GM21515 (cell line): ENCODE measurements at regions not wholly inside any gene's neighbourhood (a gene's known extent, or its start where the extent isn't known, plus 50 kb on each side); places are given as distances from the start of the nearest gene placed in this dataset.

ENCODE experiments used
- ATAC-seq: cut with Tn5 transposase; IDR thresholded peaks from one replicate; pipeline ENCODE4 v1.9.1; 2021; ENCODE audit not compliant: unreplicated experiment

DNA sequence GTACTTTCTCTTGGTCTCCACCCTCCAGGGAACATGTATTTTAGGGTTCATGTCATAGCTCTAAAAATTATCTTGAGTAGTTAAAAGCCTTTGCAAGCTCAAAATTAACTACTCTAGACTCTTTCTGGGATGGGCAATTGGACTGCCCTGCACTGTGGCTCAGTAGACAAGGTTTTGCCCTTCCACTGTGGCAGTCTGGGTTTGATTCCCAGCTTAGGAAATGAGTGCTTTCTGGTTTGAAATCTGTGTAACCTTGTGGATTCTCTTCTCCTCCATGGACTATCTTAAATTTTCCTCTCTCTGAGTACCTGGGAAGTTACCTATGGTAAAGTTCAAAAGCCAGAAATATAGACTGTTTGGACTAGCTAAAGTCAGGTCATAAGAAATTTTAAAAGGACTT is 94.6 kb upstream of the UST start:
- ATAC-seq, result no peak

DNA sequence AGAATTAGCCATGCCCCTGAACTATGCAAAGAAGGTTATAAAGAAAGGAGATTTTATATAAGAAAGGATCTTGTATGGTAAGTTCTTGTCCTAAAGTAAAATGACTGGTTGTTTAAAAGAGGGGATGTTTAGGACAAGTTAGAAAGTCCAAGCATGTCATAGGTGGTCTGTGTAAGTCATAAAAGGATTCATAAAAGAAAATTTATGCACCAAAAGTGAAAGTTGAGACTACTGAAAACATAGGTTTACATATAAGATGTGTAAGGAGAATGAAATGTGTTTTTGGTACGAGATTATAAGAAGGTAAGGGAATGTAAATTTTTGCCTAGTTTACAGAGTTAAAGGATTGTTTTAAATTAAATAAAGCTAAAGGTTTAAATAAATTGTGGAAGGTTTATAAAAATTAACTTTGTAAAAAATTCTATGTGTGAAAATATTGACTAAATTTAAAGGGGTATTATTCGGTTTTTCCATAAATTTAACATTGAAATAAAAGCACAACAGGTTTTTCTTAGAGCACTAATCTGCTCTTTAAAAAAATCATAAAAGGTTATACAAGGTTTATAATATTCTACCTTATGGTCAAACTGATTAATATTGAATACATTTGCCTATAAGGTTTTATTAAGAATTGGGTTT is 93.6 kb upstream of the UST start:
- ATAC-seq, result no peak

DNA sequence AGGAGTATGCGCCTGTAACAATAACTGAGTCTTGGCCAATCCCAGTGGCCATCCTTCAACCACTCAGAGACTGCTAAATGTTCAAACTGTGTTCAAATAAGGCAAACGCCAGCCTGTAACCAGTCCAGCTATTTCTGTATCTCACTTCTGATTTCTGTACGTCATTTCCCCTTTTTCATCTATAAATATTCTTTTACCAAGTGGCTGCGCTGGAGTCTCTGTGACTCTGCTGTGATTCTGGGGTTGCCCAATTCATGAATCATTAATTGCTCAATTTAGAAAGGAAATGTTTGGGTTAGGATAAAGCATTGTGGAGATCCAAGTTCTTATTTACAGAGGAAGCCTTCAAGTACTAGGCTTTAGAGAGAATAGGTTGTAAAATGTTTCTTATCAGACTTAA is 89.8 kb upstream of the UST start:
- no peak for ATAC-seq

DNA sequence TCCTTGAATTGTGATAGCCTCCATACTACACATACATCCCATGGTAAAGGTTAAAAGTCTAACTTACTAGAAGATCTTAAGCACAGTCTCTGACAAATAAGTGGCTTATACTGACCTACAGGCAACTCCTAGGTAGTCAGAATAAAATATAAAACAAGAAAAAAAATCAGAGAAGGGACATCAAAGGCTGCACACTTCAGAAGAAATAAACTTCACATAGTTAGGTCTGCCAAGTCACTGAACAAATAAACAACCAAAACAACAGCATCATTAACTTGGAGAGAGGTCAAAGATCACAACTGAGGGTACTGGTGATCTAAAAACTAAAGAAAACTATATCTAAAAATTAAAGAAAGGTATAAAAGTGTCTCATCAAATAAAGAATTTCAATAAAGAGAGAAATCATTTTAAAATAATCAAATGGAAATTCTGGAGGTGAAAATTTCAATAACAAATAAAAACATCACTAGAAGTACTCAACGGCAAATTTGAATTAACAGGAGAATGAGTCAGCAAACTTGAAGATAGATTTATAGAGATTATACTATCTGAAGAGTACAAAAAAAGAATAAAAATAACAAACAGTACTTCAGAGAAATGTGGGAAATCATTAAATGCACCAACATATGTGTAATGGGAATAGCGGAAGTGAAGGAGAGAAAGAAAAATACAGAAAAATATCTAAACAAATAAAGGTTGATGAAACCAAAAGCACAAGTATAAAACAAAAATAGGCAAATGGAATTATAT is 88.0 kb upstream of the UST start:
- ATAC-seq, result no peak

DNA sequence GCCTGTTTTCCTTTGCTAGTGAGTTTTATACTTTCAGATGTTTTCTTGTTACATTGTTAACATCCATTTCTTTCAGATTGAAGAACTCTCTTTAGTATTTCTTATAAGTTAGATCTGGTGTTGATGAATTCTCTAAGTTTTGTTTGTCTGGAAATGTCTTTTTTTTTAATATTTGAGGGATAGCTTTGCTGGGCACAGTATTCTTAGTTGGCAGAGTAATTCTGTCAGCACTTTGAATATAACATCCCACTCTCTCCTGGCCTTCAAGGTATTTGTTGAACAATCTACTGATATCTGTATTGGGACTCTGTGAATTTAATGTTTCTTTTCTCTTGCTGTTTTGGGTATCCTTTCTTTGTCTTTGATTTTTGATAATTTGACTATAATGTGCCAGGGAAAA is 79.4 kb upstream of the UST start:
- no peak for ATAC-seq

DNA sequence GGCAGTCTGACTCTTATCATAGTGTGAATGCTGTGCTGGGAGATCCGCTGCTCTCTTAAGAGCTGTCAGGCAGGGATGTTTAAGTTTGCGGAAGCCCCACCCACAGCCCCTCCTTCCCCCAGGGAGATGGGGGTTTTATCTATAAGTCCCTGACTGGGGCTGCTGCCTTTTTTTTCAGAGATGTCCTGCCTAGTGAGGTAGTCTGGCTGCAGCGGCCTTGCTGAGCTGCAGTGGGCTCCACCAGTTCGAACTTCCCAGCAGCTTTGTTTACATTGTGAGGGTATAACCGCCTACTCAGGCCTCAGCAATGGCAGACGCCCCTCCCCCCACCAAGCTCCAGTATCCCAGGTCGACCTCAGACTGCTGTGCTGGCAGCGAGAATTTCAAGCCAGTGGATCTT is 75.7 kb upstream of the UST start:
- no peak for ATAC-seq

DNA sequence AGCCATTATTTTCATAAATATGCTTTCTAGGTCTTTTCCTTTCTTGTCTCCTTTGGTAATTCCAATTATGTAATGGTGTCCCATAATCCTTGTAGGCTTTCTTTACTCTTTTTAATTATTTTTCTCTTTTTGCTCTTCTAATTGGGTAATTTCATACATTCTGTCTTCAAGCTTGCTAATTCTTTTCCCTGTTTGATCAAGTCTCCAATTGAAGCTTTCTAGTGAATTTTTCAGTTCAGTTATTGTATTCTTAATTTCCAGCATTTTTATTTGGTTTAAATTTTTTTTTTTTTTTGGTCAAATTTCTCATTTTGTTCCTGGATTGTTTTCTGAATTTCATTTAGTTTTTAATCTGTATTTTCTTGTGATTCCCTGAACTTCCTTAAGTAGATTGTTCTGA is 74.9 kb upstream of the UST start:
- no peak for ATAC-seq

DNA sequence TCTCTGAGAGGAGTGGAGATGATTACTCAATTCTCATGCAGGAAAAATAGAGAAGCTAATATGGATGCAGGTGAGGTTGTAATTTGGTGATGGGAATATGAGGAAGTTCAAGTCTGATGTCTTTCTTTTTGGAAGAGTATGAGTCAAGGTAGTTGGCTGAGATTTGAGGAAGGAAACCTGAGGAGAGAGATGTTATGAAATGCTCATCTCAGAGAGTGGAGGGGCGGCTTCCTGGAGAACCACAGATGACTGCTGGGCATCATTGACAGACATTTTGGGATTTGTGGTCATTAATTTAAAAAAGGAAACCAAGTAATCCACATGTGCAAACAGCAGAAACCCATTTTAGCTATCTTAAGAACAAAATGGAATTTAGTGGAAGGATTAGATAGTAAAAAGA is 72.5 kb upstream of the UST start:
- ATAC-seq, result no peak

DNA sequence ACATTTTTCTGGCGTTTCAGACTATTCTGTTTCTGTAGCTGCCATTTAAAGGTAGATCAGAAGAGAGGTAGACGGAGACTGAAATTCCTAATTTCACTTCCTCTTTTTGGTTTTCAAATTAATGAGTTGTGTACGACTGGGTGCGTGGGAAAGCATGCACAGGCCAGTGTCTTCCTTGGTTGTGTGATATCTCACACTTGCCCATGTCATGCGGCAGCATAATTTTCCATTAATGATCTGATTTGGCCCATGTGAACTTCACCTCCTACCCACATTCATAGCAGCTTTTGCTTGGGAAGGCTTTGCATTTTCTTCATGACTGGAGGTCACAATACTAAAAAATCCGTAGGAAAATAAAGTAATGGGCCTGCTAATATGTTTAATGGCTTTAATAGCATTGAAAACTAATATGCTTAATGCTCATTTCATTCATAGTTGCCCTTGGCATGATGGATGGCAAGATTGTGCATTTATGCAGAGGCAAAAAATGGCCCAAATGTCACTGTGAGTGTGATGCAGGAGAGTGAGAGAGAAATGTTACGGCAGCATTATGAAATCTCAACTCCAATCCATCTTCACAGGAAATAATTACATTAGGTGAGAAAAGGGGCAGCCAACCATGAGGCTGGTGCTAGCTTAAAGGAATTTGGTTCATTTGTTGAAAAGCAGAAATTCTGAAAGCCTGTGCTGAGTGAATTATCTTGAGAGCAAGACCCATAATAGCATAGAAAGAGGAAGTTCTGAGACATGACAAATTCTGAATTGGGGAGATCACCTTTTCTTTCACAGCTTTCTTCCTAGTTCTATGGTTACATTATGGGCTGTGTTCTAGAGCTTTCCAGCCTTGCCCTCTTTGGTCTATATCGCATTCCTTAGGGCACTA is 69.0 kb upstream of the UST start:
- peak; percentile 88 for ATAC-seq

DNA sequence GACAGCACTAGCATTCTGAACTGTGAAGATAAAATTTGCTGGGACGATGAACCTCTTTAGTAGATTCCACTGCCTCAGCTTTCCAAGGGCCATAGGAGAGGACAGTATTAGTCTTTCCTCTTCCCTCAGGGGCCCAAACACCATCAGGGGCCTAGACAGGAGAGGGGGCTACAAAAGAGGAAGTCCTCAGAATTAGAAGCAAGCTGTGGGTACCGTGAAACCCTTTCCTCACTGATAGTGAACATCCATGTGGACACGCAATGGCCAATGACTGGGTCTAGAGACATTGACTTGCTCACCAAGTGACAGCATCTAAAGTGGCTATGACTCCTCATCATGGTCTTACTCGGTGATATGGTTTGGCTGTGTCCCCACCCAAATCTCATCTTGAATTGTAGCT is 68.1 kb upstream of the UST start:
- no peak for ATAC-seq

DNA sequence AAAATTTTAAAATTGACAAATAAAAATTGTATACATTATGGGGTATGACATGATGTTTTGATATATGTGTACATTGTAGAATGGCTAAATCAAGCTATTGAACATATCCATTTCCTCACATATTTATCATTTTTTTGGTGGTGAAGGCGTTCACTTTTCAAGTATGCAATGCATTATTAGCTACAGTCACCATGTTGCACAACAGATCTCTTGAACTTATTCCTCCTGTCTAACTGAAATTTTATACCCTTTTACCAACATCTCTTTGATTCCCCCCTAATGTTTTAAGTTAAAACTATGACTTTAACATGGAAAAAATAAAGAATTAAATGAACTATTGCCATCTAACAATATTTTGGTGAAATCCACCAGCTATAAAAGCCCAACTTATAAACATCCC is 65.2 kb upstream of the UST start:
- ATAC-seq, result no peak

DNA sequence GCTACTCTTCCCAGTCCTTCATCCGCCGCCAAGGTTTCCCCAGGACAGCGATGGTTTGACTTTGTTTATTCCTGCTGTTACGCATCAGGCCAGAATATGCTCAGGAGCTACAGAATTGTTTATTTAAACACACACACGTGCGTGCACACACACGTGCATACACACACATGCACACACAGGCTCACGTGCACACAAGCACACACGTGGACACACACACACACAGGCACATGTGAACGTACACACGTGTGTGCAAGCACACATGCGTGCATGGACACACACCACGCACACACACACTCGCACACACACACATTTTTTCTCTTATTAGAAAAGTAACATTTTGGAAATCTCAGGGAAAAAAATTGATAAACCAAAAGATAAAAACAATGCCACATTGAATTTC is 64.6 kb upstream of the UST start:
- no peak for ATAC-seq

DNA sequence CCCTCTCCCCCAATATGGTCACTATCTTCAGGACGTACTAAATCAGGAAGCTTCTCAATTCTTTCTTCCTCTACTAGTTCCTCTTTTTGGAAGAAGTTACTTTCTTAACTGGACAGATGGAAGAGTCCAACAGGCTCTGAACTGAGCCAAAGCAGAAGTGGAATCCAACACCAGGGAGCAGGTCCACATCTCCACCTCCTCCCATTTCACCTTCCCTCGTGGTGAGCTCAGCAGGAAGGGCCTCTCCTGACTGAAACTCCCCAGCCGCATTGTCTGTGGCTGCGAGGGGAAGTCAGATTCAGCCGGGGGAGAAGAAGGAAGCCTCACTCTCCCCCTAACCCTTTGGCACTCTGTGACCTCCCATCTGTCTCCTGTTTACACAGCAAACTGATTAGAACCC is 63.8 kb upstream of the UST start:
- no peak for ATAC-seq

DNA sequence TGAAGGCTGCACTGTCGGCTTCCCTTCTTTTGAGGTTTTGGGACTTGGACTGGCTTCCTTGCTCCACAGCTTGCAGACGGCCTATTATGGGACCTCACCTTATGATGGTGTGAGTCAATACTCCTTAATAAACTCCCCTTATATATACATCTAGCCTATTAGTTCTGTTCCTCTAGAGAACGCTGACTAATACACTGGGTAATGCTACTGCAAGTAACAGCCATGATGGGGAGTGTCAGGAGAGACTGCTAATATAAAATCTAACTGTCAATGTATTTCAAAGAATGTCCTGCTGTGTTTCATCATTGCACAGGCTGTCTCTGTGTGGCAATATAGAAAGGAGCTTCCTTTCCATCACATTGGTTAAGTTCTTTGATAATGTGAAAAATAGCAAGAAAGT is 57.7 kb upstream of the UST start:
- no peak for ATAC-seq

DNA sequence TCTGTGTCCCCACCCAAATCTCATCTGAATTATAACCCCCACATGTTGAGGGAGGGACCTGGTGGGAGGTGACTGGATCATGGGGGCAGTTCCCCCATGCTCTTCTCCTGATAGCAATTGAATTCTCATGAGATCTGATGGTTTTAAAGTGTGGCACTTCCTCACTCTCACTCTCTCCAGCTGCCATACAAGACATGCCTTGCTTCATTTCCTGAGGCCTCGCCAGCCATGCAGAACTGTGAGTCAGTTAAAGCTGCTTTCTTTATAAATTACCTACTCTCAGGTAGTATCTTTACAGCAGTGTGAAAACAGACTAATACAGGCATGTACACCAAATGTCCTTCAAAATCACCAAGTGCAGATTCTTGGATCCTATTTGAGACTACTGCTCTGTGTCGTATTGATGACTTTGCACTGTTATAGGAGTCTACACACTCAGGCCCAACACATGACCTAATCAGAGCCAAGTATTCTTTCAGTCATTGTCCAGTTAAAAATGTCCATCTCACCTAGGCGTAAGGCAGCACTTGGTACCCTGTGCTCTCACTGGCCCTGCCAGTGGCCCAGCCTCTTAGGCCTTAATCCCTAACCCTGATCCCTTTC is 52.8 kb upstream of the UST start:
- ATAC-seq, result no peak
